Hematopoietic multipotent progenitor cell treated with erythropoietin and hydrocortisone succinate and interleukin-3 and kit ligand, for 6 days (in vitro differentiated cells): ENCODE measurements at regions not wholly inside any gene's neighbourhood (a gene's known extent, or its start where the extent isn't known, plus 50 kb on each side); places are given as distances from the start of the nearest gene placed in this dataset.
"Not testable (repeated sequence)": the region's sequence is repeated elsewhere in the genome, so short reads cannot be mapped to it uniquely, and the experiment has no call there.

Experiments used
- DNase-seq: peaks from one replicate; pipeline ENCODE4 v3.0.0-alpha.2; 2015

DNA sequence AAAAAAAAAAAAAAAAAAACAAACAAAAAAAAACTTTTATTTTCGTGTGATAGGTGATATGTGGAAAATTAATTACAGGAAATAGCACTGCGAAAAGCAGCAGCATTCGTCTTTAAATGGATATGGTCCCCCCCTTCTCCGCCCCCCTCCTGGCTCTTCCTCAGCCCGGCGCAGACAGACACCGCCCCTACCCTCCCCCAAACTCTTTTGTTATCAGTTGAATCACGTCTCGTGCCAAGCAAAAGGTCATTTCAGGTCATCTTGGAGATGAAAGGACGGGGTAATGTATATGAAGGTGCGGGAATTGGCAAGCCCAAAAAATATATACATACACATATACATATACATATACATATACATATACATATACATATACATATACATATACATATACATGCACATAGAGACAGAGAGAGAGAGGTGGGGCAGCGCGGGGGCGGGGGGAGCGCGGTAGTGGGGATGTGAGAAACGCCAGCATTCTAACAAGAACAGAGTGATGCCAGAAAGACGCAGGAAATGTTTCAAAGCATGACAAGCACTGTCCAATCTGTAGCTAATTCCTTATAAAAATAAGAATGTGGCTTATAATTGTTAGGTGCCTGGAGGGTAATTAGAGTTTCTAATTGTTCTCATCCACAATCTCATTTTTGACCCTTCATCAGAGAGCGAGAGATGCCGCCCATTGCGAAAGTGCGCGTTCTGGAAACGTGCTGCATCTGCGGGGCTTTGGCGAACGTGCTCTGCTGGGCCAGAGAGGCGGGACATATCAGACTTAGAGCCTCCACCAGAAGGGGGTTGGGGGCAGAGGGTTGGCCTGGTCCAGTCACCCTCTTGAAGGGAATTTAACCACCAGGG, 214.5 kb upstream of the UBASH3B start:
- DNase-seq = peak; percentile 30

DNA sequence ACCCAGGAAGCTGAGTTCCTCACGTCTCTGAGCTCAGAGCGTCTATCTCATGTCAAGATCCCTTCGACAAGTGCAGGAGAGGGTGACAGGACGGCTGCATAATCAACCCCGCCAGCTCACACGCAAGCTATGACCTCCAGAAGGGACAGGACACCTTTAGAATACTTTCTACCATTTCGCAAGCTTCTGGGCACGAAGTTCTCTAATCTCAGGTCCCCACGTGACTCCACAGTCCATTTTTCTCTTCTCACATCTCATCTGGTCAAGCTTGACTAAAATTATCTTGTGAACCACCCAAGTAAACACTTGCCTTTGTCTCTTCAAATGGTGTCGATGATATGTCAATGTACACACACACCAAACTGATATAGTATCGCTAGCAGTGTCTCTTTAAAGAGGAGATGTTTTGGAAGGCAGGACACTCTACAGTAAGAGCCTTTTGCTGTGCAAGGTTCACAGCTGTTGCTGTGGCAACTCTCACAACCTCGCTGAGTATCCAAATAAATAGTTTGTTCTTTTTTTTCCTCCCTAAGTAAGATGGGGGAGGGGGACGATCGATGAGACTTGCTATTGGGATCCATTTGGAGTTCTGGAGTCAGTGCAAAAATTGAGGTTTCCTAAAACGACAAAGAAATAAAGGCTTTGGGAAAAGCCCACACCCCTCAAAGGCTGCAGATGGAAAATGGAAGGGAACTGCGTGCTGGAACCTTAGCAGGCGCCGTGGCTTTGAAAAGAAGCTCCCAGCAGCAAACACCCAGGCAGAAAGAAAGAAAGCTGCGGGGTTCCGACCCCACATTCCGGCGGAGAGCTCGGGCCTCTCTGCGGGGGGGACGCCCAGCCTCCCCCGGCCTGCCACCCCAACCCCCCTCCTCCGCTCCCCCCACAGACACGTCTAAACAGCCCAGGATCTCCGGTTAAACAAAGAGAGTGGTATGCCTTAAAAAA, 215.4 kb upstream of the UBASH3B start:
- DNase-seq = peak; percentile 22

DNA sequence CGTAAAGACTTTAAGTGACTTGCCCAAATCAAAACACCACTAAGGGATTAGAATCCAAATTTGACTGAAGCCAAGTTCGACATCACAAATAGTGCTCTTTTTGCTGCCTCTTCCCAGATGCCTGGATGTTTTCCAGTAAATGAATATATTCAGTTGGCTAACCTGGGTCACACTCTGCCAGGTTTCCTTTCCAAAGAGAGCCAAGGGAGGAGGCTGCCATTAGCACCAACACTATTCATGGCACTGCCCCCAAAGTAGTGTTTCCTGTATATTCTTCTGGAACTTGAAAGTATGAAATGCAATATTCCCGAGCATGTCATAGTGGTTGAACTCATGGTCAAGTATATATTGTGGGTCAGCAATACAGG, 219.3 kb upstream of the UBASH3B start:
- DNase-seq = no peak

DNA sequence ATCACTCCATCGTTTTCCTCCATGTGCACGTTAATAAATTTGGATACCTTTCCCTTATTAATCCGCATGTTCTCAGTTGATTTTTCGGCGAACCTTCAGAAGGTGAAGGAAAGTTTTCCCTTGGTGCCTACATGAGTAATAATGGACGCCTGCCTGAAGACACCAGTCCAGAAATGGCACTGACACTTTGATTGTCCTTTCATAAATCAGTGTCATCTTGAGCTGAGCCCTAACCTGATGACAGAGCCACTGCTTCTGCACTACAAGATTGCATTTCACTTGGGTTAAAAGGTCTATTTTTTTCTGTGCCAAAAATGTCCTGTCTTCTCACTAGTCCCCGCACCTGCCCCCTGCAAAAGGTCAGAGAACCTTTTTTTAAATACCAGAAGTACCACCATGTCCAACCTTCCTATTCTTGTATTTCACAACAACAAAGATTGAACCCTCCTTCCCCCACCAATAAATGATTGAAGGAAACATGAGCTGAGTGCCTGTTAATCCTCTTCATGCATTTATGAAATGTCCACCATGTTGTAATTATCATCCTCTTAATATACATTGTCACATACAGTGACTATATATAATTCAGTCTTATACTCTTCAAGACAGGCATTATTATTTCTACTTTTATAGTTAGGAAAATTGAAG, 219.9 kb upstream of the UBASH3B start:
- DNase-seq = no peak

DNA sequence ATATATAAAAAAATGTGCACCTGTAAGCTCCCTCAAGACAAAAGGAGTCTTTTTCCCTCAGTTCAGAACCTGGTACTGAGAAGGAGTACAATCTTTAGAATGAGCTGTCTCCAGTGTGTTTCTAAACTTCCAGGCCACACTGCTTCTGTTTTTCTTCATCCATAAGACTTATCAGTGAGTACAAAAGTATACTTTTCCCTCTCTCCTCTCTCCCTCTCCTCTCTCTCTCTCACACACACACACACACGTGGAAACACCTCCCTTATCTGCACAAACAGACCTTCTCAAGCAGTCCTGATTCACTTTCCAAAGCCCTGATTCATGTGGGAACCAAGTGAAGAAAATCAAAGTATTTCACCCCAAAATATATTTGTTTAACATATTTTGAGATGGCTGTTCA, 220.7 kb upstream of the UBASH3B start:
- DNase-seq = peak; percentile 3

DNA sequence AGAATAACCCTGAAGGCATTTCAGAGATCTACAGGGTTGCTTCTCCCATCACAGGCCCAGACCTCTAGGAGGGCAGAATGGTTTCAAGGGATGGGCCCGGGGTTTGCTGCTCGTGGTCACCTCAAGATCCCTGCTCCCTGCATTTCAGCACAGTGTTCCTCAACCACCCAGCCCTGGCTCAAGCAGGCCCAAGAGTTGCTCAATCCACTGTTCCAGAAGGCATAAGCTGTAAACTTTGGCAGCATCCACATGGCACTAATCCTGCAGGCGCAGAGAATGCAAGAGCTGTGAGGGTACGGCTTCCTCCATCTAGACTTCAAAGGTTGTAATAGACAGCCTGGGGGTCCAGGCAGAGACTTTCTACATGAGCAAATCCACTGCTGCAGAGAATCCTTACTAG, 225.0 kb upstream of the UBASH3B start:
- DNase-seq = no peak

DNA sequence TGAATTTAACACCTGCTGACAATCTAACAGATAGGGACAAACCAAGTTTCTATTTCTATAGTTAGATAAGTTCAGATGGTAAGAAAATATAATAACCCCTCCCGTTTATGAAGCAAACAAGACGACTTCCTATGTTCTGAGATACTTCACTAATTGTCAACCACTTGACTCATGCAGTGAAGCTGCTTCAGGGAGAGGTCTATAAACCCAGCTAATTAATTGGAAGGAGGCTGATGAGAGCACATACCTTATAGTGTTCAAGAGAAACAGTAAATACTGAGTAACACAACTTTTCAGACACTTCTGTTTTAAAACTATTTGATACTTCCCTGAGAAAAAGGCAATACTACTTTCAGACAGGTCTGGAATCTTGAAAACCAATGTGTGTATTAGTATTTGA, 229.4 kb upstream of the UBASH3B start:
- DNase-seq = no peak

DNA sequence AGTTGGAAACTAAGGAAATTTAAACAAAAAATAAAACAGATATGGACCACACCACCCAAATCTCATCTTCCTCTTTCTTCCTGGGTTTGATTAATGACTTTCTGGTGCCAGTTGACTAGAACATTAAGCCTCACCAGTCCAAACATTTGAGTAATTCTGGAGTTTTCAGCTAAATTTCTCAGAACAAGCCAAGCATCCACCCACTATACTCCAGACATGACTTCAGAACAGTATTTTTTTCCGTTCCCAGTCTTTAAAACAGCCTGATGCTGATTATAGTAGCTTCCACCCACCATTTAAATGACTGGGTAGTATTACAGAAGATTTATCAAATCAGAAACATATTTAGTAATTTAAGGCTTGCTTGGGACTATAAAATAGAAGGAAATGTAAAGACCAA, 230.9 kb upstream of the UBASH3B start:
- DNase-seq = no peak

DNA sequence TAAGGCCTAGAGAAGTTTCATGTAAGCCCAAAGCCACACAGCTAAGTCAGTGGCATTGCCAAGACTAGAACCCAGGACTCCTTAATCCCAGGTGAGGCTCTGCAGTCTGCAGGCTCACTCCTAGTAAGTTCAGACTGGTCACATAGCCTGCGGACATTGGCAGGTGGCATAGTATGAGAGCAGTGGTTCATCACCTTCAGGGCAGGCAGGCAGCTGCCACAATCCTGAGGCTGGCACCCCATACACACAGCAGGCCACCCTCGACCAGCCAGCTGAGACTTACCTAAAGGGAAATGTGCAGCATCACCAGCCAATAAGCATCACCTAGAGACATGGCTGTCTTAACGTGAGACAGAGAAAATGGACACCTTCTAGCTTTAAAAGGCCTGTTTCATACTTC, 231.6 kb upstream of the UBASH3B start:
- DNase-seq = no peak

DNA sequence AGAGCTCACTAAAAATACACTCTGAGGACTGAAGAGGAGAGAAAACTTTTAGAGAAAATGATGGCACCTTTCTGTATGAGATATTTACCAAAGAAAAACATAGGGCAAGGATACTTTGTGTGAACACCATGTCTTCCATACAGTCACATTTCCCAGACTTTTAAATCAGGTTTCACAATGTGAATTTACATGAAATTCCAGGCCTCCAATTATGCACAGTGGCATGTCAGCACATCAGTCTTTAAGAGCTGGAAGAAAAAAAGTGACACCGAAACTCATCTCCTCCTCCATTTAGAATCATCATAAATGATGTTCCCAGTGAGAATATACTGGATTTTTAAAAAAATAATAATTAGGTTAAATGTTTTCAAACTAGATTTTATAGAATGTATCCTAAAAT, 232.2 kb upstream of the UBASH3B start:
- no peak for DNase-seq

DNA sequence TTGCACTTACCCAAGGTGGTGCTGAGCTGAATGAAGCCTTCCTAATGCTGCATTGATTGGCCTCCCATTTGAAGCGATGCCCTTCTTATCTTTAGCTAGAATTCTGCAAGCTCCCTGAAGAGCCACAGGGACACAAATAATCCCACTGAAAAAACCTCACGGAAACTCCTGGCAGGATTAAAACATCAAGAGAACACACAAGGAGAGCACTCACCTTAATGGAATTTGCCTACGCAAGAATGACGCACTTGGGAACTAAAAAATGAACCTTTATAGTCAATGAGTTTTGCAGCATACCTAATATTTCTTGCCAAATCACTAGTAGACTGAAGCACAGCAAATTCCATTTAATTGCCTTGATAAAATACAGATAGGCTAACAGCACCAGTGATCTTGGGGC, 232.8 kb upstream of the UBASH3B start:
- no peak for DNase-seq

DNA sequence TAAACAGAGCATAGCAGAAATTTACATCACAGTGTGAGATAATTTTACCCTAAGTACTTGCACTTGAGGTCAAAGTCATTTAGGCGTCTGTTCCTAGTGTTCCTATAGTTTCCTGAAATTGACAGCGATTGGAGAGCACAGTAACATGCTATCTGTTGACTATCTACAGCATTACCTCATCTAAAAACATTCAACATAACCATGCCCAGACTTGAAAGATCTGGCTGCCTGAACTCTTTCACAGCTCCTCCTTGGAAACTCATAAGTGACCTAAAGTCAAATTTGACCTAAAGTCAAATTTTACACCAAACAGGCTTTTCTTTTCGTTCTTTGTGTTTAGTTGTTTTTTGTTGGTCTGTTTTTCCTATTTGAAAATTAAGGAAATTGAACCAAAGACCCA, 233.8 kb upstream of the UBASH3B start:
- DNase-seq = no peak

DNA sequence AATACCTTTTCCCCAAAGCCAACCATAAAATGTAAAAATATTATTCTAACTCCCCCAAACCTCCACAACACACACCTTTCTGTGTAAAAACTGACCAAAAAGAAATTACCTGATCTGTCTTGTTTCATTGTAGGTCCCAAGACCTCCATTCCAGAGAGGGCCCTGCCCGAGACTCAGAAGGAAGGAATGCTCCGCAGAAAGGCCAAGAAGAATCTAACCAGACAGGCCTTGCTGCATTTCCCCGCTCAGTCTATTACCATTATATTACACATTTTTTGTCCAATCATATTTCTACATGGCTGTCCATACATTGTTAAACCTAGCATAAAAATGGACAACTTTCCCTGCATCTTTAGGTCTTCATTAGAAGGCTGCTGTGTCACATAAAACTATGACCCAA, 237.5 kb upstream of the UBASH3B start:
- DNase-seq = no peak

DNA sequence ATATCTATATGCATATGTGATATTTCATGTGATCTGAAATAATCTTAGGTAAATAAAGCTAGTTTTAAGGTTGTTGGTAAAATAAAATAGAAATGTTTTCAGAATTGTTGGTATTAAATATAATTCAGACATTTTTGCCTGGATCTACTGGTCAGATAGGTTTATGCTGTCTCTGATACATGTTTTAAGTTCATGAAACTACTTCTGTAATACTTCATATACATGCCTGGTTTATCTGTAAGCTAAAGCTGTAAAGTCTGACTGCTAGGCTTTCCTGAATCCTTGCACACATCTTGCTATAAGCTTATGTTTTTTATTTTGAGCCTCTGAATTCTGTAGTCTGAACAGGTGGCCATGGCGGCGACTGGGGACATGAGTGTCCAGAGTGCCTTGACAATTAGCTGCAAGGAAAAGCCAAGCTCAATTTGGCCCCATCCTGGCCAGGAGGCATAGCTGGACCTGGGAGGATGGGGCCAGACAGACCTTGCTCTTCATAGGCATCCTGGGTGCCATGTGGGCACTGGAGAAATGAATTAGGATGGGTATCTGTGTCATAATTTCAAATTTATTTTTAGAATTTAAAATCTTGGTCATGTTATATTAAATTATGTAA, 241.0 kb upstream of the UBASH3B start:
- no peak for DNase-seq

DNA sequence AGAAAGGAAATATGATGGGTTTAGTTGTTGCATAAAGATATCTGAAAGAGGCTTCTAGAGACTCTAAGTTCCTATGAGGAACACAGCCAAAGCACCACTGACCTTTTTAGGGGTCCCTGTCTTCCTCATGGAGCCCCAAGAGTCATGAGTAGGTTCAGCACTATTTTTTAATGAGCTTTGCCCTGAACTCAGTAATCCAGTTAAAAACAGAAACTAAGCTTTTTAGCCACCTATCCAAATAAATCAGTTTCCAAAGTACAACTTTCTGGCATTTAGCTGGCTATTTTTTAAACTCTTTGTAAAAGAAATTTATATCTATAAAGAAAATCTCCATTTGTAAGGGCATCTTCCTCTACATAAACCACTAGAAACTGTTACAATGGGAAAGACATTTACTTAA, 241.8 kb upstream of the UBASH3B start:
- DNase-seq = no peak

DNA sequence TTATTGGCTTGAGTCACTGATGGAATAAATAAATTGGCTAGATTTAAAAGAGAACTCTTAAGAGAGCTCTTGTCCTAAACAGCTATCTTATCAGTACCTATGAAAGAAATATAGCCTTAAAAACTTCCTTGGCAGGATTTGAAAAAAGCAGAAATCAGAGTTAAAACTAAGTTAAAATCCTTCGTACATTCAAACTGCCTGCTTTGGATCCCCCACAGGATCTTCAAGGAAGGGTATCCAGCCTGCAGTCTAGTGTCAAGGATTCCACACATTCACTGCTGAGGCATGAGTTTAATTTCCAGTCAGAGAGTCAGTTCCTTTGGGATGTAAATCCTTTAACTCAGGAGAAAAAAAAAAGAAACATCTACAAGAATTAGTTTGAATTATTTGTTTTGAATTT, 242.9 kb upstream of the UBASH3B start:
- no peak for DNase-seq

DNA sequence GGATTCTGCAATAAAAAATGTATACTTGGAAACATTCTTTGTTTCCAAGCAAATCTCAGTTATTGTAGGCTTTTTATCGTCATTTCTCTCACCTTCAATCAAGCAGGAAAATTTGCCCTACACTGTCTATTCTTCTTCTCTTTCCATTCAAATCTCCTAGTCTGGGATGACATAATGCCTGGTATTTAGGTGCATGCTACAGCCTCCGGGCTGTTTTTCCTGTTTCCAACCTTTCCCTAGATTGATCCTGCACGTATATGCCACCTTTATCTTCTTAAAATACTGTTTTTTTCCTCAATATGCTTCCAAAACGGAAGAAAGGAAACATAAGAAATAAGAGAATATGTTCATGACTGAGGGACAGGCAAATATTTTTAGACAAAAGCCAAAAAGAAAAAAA, 249.1 kb upstream of the UBASH3B start:
- DNase-seq = no peak

DNA sequence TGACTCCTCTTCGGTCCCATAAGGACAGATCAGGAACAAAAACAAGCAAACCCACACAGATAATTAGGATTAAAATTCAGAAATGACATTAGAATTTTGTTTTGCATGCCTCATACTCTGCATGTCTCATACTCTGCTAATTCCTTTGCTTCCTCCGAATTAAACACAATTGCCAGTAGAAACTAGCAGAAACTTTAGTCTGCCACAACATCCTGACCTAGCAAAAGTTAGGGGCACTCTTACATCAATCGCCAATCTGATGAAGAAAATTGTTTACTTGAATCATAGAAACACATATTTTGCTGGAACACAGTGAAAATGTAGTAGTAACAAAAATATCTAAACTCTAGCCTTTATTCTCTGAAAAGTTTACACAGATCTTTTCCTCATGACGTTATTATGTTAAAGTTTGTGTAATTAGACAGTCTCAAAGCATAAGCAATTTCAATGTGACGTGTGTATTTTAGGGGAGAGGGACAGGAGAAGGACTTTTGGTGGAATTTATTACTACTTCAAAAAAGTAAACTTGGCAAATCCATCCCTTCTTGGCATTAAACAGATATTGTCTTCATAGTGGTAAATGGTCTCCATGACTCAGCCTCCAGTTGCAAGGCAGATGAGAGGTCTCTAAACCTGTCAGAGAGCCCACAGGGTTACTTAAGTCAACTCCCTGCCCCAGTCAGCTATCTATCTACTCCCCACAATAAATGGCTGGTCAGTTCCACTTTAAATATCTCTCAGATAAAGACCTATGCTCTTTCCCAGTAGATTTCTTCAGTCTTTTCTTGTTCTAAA, 249.8 kb upstream of the UBASH3B start:
- peak; percentile 13 for DNase-seq

DNA sequence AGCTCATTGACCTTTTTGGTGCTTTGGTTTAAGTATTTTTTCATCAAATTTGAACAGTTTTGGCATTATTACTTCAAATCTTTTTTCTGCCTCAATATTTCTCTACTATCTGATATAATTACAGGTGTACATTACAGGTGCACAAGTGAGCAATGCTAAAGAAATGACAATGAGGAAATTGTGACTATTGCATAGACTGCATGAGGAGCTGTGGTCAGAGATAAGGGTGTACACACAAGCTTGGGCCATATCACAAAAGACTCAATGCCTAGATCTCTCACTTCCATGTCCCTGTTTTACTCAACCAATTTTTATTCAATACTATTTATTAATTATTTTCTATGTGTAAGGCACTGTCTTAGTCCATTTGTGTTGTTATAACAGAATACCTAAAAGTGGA, 251.0 kb upstream of the UBASH3B start:
- peak; percentile 47 for DNase-seq

DNA sequence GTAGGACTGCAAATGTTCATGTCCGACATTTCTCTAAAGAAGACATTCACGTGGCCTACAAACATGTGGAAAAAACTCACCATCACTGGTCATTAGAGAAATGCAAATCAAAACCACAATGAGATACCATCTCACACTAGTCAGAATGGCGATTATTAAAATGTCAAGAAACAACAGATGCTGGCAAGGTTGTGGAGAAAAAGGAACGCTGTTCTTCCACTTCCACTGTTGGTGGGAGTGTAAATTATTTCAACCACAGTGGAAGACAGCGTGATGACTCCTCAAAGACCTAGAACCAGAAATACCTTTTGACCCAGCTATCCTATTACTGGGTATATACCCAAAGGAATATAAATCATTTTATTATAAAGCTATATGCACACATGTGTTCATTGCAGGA, 253.9 kb upstream of the UBASH3B start:
- DNase-seq = not testable (repeated sequence)

DNA sequence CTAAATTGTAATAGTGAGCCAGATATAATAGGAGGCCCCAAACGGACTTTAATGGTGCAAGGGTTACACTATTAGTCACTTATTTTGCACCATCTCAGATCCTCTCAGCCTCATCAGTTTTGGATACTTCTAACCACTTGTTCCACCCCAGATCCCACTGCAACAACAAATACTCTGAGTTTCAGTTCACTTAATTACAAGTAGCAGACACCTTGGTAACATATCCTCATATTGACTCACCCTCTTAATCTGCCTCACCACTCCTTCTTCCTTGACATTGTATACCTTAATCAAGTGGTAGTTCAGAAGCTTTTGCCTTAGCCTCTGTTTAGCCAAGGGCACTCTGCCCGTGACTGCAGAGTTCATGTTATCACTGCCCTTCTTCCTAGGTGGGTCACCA, 256.1 kb upstream of the UBASH3B start:
- no peak for DNase-seq

DNA sequence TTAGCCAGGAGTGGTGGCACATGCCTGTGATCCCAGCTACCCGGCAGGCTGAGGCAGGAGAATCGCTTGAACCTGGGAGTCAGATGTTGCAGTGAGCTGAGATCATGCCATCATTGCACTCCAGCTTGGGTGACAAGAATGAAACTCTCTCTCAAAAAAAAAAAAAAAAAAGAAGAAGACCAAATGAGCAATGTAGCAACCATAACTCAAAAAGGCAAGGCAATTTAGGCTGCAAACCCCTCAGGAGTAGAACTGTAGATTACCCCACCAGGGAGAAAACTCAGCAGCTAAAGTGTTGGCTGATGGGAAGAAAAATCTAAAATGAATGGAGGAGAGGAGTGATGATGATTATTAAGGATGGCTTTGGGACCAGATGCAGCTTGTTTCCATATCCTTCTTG, 256.7 kb upstream of the UBASH3B start:
- no peak for DNase-seq
